Nucleus accumbens (tissue), 56 donors: ENCODE measurements at regions not wholly inside any gene's neighbourhood (a gene's known extent, or its start where the extent isn't known, plus 50 kb on each side); places are given as distances from the start of the nearest gene placed in this dataset.

ENCODE experiments used
- DNase-seq, 56 donors: peaks; one replicate each; lab custom pipeline; 2025; lab: John Stamatoyannopoulos, UW

DNA sequence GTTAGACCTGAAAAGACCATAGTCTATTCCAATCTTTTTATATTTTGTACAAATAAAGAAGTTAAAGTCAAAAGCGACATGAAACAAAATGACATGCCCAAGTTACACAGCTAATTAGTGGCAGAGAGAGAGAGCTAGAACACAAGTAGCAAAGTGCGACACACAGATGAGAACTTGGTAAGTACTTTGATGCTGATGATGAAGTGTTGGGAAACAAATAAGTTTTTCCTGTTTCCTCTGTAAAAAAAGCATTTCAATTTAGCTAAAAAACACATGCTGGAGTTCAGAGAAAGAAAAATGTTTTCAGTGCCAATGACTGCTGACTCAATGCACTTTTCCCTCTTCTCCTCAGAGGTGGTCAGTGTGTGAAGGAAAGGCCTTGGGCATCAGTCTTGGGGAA, 226.9 kb downstream of the PAX3 start:
- no peak for DNase-seq

DNA sequence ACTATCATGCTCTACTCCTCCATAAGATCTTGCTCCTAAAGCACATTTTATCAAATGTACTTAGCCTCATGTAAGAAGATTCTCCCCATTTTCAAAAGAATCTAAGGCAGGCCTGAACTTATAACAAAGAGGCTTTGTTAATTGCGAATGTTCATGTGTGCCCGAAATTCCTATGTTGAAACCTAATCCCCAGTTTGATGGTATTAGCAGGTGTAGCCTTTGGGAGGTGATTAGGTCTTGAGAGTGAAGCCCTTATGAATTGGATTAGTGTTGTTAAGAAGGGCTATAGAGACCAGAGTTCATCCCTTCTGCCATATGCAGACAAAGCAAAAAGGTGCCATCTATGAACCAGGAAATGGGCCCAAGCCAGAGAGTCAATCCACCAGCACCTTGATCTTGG, 234.5 kb downstream of the PAX3 start:
- DNase-seq, result no peak

DNA sequence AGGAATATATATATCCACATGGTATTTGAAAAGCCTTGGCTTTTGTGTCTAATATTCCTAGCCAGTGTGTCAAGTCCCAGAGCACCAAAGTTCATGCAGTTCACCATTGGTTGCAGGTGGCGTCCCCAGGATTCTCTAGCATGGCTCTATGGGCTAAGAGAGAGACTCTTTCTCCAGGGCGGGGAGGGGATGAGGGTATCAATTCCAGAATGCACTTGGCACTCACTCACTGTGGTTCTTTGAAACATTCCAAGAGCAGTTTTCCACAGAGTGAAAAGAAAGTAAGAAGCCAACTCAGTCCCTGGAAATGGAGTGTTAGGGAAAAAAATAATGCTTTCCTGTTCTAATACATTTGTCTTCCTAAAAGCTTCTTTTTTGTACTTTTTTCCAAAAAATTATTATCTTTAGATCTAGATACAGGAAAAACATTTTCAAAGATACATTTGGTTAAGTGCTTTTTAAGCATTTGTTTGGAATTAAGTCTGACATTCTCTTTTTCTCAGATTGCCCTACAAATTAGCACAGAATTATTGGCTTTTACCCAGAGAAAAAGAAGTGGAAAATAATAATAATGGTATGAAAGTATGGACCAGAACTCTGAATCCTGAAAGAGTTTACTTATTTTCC, 239.9 kb downstream of the PAX3 start:
- DNase-seq, result no peak

DNA sequence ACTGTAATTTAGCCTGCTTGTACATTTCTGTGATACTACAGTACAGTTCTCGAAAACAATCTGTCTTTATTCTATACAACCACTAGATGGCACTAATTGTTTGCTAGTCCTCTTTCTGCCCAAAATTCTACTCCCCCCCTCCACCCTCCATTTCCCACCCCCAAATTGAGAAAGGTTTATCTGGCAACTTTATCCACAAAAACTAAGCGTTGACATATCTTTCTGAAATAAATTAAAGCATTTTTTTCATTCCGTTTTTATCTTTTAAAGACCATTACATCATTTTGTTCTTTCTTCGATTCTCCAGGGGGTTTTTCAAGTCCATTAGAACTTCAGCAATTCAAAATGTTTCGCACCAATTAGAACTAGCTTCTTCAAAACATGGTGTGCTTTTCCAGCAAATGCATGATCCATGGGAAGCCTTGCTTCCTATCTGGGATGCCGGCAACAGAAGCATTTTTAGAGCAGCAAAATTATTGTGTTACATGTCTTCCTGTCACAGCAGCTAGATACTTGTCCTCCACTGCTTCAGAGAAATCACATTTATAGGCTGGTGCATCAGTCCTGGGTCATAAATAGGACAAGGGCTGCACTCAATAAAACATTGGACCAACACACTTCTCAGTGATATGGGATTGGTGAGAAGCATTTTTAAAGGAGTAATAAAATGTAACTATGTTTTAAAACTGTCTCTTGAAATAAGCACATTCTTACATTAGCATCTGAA, 241.3 kb downstream of the PAX3 start:
- no peak for DNase-seq

DNA sequence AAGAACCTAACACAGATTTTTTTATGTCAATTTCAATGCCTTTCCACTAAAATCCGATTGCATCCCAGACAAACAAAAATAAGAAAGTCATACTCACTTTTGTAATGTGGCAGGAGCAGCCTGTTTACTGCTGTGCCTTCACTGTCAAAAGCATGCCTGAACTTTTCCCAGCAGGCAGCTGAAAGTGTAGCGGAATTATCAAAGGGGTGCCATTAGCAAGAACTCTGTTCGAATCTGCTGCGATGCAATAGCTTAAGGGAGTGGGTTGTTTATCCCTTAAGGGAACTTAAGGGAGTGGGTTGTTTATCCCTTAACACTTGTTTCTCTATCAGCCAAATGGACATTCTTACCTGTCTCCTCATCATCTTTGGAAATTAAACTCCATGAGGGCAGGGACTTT, 243.5 kb downstream of the PAX3 start:
- no peak for DNase-seq

DNA sequence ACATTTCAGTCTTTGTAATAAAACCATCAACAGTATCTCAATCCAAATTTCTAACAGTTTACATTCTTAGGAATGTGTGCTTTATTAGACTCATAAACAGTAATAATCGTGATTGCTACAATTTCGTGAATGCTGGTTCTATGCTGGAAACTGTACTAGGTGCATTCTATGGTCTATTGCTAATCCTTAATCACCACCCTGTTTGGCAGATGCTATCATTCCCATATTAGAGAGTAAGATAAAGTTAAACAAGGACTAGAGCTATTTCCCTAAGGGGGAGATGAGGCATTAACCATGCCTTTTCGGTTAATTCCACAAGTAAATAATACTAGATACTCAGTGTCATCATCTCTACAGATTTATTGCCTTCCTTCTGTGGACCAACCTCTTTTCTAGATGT, 244.0 kb downstream of the PAX3 start:
- DNase-seq, result no peak

DNA sequence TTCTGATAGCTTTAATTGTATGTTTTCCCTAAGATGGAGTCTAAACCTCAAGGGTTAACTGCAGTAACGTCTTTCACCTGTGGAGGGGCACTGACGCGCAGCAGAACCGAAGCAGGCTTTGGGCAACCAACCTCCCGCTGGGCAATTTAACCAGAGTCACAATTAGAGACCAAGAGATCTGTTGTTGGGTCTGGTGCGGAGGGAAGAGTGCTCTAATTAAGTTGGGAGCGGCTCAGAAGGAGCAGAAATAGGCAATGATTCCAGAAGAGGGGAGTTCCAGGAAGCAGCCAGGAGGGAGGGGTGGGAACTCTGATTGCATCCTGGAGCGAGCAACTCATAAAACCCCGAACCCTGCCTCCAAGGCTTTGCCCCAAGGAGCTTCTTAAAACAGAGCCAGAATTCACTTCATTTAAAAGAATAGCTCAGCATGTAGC, 245.8 kb downstream of the PAX3 start:
- no peak for DNase-seq

DNA sequence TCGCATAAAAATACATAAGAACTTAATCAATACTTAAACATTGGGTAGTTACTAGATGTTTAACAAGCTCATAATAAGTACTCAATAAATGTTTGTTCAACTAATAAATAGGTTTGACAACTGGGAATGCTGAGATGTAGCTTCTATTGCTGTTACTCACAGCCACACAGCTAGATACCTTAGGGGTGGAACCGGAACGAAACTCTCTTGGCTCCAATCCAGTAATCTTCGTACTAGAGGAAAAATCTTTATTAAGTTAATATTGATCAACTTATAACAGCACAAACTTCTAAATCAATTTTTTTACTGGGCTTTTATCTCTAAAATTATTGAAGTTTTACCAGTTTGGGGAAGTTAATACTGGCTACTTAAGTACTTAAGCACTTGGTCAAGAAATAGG, 247.8 kb downstream of the PAX3 start:
- DNase-seq, result no peak

DNA sequence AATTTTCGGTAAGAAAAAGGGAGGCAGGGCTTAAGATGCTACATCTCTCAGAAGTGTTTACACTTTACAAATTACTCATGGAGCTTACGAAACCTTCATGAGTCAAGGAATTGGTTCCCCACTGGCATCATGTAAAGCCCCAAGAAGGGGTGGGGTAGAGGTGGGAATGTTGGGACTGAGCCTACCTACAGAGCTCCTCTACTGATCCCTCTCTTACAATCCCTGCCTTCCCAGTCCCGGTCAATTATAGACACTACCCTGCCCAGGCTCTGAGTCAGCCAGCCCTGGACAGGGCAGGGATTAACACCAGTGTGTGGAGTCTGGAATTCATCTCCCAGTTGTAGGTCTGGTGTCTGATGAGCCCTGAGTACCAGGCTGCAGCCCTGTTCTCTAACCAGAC, 248.9 kb downstream of the PAX3 start:
- DNase-seq, result no peak

DNA sequence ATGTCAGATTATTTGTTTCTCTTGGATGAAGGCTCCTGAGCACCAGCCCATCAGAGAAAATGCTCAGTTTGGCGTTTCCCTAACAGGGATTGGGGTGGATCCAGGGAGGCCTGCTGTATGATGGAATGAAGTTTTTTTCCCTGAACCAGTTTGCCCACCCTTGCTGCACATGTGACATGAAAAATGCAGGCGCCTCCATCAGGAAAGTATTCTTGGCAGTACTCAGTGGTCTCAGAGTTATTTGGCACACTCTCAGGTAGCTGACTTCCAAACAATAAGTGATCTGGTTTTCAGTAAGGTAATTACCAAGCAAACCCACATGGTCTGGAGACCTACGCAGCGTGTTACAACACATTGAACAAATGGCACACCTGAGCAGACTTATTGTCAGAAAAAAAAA, 254.9 kb downstream of the PAX3 start:
- no peak for DNase-seq

DNA sequence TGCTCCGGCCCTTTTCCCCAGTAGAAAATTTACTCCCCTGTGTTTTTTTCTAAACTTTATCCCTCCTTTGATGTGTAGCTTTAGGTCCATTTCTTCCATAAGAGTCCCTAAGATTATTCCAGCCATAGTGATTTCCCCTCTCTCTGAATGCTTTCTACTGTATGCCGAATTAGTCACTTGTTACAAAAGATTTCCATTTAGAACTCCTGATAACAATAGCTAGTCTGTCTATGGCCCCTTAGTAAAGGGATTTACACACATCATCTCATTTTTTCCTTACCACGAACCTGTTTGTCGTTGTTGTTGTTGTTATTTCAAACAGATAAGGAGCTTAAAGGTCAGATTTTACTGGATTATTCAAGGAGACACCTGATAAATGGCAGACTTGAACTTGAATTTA, 256.1 kb downstream of the PAX3 start:
- no peak for DNase-seq

DNA sequence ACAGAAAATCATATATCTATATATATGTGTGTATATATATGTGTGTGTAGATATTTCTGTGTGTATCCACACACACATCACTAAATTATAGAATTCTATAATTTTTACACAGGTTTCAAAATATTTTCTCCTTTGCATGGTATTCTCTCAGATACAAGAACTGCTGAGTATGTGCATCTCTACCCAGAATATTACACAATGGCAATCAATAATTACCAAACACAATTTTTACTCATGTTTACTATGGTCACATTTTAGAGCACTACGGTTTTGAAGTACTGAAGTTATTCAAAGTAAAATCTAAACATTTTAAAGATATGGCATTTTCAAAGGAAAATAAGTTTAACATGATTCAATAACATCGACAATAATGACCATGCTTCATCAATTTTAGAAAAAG, 258.5 kb downstream of the PAX3 start:
- DNase-seq, result no peak

DNA sequence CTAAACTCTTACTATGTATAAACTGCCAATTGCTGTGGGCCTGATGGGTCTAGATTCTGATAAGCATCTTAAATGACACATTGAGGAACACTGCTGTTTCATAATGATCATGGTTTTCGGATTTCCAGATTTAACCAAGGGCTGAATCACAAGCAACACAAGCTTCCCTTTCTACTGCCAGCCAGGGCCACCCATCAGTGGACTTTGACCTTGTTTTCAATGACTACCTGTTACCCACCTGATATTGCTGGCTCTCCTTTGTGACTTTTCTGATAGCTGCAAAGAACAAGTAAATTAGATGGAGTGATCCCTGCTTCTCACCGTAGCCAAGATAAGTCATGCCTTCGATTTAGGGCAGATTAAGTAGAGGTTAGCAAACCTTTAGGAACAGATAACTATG, 259.0 kb downstream of the PAX3 start:
- no peak for DNase-seq

DNA sequence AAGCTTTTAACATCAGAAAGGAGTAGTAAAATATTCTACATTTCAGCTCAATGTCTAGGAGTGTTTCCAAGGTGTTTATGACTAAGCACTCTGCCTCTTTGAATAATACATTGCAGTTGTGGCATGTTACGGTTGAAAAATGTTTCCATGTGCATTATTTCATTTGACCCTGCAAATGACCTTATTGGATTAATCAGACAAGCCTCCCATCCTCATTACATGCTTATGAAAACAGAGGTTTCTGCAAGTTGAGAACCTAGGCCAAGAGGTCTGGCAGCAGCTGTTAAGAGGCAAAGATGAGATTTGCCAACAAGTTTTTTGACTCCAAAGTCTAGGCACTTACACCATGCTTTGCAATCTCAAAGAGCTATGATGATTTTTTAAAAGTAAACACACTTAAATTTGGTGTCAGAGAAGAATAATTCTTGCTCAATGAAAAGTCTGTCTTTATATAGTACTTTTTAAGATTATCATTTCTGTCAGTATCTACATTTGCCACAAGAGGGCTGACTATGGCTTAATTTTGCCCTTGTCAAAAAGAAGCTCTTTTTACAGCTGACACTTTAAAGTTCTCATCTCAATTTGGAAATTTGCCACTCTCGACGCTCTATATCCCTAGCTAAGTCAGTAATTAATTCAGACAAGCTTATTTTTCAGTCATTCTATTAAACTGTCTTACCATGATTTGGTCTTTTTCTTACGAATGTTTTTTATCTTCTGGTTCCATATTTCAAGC, 260.6 kb downstream of the PAX3 start:
- DNase-seq, result no peak

DNA sequence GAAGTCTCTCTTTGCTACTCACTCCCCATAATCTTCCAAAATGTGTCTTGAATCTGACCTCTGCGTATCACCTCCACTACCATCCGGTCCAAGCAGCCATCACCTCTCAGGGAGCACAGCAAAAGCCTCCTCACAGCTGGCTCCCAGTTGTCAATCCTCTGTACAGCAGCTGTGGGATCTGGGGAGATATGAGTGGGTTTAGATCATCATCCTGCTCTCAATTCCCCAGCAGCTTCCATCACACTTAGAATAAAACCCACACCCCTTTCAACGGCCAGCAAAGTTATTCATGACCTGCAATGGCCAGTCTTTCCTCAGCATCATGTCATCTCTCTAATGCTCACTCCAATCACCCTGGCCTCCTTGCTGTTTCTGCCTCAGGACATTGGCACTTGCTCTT, 261.6 kb downstream of the PAX3 start:
- no peak for DNase-seq

DNA sequence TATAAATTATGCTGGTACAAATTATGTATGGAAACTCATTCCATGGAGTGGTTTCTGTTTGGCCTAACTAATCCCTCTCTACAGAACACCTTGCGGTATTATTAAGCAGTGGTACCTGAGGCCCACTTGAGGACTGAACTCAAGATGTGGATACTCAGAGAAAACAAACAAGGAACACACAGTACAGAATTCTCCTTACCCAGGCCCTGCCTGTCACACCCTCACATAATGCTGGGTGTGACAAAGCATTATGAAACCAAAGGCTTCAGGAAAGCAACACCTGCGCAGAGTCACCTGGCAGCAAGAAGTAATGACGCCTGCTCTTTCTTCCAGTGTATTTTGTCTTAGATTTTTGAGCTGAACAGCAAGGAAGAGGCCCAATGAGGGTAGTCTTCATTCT, 264.7 kb downstream of the PAX3 start:
- no peak for DNase-seq

DNA sequence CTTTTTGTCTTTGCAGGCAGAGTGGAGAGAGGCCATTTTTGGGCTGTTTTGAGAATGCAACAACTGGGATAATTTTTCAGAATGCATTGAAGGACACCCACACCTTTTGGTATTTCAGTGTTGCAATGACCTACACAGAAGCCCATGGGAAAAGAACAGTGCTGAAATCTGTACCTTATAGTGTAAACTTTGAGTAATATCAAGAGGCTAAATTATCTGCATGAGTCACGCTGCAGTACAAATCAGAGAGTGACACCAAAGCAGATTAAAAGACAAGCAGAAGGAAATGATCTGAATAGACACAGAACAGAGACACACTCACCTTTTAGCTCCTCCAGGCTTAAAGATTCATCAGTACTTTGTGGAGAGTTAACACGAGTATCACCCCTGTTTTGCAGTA, 265.3 kb downstream of the PAX3 start:
- DNase-seq, result no peak

DNA sequence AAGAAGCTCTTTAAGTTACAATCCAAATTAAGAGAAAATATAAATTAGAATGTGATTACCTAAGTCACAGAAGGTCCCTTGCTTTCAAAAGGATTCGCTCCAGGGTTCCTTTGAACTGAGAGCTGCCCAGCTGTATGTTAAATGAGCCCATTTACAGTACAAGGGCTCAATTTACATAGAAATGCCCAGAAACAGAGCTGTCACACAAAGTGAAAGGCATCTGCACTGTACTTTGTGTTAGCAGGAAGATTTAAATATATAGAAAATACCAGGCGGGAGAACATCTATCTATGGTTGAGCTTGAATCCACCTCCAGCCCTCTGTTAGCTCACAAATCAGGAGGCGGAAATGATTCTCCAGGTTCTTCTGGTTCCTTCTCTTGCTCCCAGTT, 272.9 kb downstream of the PAX3 start:
- DNase-seq, result no peak

DNA sequence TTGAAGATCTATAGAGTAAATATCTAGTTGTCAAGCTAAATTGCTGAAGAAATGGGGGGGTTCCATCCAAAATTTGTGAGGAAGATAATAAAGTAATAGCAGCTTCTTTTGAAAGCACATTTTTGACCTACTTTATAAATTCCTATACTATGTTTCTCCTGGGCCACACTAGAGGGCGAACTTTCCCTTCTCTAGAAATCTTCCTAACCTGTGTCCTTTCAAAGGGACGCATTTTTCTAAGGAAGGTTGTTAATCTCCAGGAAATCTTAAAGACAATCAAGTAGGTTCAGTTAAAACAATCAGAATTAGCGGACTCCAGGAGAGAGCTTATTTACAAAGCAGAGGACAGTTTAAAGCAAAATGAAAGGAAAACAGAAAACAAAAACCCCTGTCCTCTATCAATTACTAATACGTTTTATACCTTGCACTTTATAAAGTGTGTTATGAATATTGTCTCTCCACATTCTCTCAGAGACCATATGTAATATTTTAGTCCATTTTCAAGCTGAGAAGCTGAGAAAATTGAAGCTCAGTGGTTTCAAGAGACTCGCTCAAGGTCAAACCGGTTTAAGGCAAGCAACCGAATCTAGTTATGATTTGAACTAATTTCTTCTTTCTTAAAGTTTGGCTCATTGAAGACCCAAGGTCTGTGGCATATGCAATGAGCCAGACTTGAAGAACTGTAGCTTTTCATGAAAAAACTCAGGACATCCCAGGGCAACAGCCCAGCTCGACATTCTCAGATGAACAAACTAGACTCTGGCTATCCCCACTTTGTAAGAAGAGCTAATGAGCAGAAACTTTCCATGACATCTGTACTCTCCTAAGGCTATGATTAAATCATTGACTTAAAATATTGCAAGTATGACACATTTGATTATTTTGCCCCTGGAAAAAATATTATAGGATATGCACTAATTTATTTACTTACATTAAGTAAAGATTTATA, 273.6 kb downstream of the PAX3 start:
- peak in 1 of 56 donors; percentile 1 for DNase-seq

DNA sequence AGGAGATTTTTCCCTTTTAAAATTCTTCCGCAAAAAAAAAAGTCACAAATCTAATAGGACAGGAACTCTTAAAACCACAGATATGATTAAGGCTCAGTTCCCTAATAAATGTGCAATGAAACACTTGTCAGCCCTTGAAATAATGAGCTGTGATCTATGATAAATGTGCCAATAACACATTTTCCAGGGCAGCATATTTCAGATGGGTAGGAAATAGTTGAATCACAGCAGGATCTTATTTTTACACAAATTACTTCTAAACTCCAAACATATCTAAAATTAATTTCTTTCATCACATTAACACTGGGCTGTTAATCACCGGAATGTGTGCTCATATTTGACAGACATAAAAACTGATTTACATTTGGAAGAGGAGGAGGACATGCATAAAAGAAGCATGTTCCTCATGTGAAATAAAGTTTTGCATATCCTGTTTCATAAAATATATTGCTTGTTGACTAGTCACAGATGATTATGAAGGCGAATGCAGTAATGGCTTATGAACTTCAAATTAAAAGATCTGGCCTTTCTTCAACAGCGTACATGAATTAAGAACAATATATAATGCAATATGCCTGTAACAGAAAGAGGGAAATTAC, 281.4 kb downstream of the PAX3 start:
- DNase-seq, result no peak
